ENCODE measurements at regions not wholly inside any gene's neighbourhood (a gene's known extent, or its start where the extent isn't known, plus 50 kb on each side); places are given as distances from the start of the nearest gene placed in this dataset.

GRCh38 chr7:115110523-115110922 is 188.6 kb downstream of the MDFIC start:
- TF ChIP-seq, protein P1, sequence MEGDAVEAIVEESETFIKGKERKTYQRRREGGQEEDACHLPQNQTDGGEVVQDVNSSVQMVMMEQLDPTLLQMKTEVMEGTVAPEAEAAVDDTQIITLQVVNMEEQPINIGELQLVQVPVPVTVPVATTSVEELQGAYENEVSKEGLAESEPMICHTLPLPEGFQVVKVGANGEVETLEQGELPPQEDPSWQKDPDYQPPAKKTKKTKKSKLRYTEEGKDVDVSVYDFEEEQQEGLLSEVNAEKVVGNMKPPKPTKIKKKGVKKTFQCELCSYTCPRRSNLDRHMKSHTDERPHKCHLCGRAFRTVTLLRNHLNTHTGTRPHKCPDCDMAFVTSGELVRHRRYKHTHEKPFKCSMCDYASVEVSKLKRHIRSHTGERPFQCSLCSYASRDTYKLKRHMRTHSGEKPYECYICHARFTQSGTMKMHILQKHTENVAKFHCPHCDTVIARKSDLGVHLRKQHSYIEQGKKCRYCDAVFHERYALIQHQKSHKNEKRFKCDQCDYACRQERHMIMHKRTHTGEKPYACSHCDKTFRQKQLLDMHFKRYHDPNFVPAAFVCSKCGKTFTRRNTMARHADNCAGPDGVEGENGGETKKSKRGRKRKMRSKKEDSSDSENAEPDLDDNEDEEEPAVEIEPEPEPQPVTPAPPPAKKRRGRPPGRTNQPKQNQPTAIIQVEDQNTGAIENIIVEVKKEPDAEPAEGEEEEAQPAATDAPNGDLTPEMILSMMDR (IDR thresholded peaks at IDR 0.05; ENCODE audit: borderline replicate concordance, control extremely low read depth, extremely low read depth, insufficient read depth, missing control alignments) = no peak
- in situ Hi-C loops (cut with MboI; ENCODE audit: low sequenced_read_pairs, unreplicated experiment) = no loop called here
- no peak for DNase-seq (ENCODE audit: low spot score)

DNA sequence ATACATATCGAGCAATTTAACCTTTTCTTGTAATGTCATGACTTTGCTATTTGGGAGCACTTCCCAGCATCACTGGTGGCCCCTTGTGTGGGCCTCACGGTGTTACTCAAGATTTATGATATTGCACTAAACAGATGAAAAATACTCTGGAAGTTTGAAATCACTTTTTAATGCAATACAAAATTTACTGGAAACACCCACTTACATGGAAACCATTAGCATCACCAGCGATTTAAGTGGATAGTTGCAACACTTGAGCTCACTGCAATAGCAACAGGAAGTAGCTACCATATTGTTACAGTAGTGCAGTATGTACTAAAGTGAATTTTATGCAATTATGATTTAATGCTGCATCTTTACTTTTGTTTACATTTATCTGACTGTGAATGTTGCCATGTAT is 184.4 kb downstream of the MDFIC start:
- no peak for DNase-seq (ENCODE audit: low spot score)
- in situ Hi-C loops (cut with MboI; ENCODE audit: low sequenced_read_pairs, unreplicated experiment) = no loop called here
- TF ChIP-seq, protein P1 (IDR thresholded peaks at IDR 0.05; ENCODE audit: borderline replicate concordance, control extremely low read depth, extremely low read depth, insufficient read depth, missing control alignments) = no peak

- TF ChIP-seq, protein P1 (IDR thresholded peaks at IDR 0.05; ENCODE audit: borderline replicate concordance, control extremely low read depth, extremely low read depth, insufficient read depth, missing control alignments) = no peak
- no peak for DNase-seq (ENCODE audit: low spot score)
- in situ Hi-C loops (cut with MboI; ENCODE audit: low sequenced_read_pairs, unreplicated experiment) = no loop called here
These were observed 180.8 kb downstream of the MDFIC start for GRCh38 chr7:115102738-115103137.

DNA sequence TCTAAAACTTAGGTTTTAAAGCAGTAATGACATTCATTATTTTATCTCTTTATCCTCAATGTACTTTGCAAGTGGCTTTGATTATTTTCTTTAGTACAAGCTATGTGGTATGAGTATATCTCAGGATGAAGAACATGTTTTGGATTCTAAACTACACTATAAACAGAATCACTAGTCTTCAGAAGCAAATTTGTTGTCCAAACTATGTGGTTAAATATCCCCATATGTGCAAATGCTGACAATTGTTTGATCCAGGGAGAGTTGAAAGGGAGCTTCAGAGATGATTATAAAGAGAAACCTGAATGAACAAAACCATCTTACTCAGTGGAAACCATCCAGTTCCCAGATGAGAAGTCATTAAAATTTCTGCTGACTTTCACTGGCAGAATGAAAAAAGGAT is 179.3 kb downstream of the MDFIC start:
- no peak for DNase-seq (ENCODE audit: low spot score)
- in situ Hi-C loops (cut with MboI; ENCODE audit: low sequenced_read_pairs, unreplicated experiment) = no loop called here
- TF ChIP-seq, protein P1 (IDR thresholded peaks at IDR 0.05; ENCODE audit: borderline replicate concordance, control extremely low read depth, extremely low read depth, insufficient read depth, missing control alignments) = no peak

DNA sequence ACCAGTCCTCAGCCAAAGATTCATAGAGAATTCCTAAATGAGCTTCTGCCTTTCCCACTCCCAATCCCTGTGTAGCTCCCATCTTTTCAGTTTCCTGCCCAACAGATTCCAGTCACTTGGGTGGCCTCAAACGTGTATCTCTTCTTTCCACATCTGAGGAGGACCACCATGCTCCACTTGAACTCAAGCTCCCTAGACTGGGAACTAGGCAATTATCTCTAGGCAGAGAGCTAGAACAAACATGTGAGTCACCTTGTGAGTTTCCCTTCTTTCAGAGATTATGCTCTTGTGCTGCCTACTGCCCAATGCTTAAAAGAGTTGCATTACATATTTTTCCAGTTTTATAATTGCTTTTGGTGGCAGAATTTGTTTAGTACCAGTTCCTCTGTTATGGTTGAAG is 178.0 kb downstream of the MDFIC start:
- DNase-seq (ENCODE audit: low spot score) = no peak
- TF ChIP-seq, protein P1 (IDR thresholded peaks at IDR 0.05; ENCODE audit: borderline replicate concordance, control extremely low read depth, extremely low read depth, insufficient read depth, missing control alignments) = no peak
- in situ Hi-C loops (cut with MboI; ENCODE audit: low sequenced_read_pairs, unreplicated experiment) = no loop called here

GRCh38 chr7:115097175-115097671 is 175.3 kb downstream of the MDFIC start:
- no peak for DNase-seq (ENCODE audit: low spot score)
- in situ Hi-C loops (cut with MboI; ENCODE audit: low sequenced_read_pairs, unreplicated experiment) = no loop called here
- TF ChIP-seq, protein P1 (IDR thresholded peaks at IDR 0.05; ENCODE audit: borderline replicate concordance, control extremely low read depth, extremely low read depth, insufficient read depth, missing control alignments) = no peak

DNA sequence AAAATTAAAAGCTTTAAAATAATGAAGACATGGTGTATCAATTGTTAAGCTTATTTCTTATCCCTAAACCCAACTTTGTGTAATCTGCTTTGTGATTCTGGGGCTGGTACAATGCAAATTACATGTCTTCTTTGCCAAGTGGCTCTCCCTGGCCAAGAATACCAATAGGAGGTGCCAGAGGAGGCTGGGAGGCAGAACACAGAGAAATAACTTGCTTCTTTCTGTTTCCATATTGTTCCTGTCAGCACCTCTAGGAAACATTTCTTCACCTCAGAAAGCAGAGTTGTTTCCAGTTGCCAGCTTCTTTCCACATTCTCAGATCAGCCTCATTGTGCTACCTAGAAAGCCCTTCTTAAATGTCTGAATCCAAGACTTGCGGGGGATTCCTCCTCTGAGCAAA is 174.4 kb downstream of the MDFIC start:
- TF ChIP-seq, protein P1 (IDR thresholded peaks at IDR 0.05; ENCODE audit: borderline replicate concordance, control extremely low read depth, extremely low read depth, insufficient read depth, missing control alignments) = no peak
- in situ Hi-C loops (cut with MboI; ENCODE audit: low sequenced_read_pairs, unreplicated experiment) = no loop called here
- no peak for DNase-seq (ENCODE audit: low spot score)

Measured in GM13976 (cell line).